WTC11 (cell line): ENCODE measurements at regions not wholly inside any gene's neighbourhood (a gene's known extent, or its start where the extent isn't known, plus 50 kb on each side); places are given as distances from the start of the nearest gene placed in this dataset.

Source experiments
- ETV6 ChIP-seq: sonication (generic); formaldehyde crosslinking; IDR thresholded peaks from 2 replicates; pipeline ENCODE4 v1.8.1; 2022; ENCODE audit warnings: mild to moderate bottlenecking, missing genetic modification reagents
- NR2C2 ChIP-seq: sonication (generic); formaldehyde crosslinking; IDR thresholded peaks from 2 replicates; pipeline ENCODE4 v1.8.0; 2022; ENCODE audit warnings: mild to moderate bottlenecking, missing genetic modification reagents
- ZNF232 ChIP-seq: sonication (generic); formaldehyde crosslinking; IDR thresholded peaks from 2 replicates; pipeline ENCODE4 v1.8.0; 2022; ENCODE audit warnings: mild to moderate bottlenecking, missing genetic modification reagents
- TF ChIP-seq, protein P1 (sequence below): fragments of 200-600 bp; IDR thresholded peaks from 2 replicates; pipeline ENCODE4 v1.8.0; 2022; ENCODE audit warnings: antibody characterized with exemption

DNA sequence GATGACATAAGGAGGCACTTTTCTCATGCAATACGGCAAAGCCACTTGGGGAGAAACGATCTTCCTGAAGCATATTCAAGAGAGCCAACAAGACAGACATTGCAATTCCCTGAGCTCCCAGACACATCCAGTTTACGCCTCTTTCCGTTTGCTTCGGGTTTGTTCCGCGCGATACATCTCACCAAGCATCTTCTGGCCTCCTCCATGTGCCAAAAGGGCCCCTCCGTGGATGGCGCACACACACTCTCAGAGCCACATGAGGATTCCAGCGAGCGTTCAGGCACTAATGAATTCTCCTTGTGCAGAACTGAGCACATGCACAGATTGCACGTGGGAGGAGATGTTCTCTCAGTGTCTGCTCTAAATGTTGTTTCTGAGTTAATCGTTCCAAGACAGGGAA lies 146.7 kb upstream of the SHISA6 start:
- TF ChIP-seq, protein P1, sequence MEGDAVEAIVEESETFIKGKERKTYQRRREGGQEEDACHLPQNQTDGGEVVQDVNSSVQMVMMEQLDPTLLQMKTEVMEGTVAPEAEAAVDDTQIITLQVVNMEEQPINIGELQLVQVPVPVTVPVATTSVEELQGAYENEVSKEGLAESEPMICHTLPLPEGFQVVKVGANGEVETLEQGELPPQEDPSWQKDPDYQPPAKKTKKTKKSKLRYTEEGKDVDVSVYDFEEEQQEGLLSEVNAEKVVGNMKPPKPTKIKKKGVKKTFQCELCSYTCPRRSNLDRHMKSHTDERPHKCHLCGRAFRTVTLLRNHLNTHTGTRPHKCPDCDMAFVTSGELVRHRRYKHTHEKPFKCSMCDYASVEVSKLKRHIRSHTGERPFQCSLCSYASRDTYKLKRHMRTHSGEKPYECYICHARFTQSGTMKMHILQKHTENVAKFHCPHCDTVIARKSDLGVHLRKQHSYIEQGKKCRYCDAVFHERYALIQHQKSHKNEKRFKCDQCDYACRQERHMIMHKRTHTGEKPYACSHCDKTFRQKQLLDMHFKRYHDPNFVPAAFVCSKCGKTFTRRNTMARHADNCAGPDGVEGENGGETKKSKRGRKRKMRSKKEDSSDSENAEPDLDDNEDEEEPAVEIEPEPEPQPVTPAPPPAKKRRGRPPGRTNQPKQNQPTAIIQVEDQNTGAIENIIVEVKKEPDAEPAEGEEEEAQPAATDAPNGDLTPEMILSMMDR, result no peak
- TF ChIP-seq ZNF232 (CRISPR knock-in tag) (no peak), ETV6 (no peak), NR2C2 (CRISPR knock-in tag) (no peak)
